ENCODE measurements at regions not wholly inside any gene's neighbourhood (a gene's known extent, or its start where the extent isn't known, plus 50 kb on each side); places are given as distances from the start of the nearest gene placed in this dataset.

- TF ChIP-seq JUND (IDR thresholded peaks at IDR 0.05) (no peak), CTCF (IDR thresholded peaks at IDR 0.05; ENCODE audit: low read depth, low read length, missing input control) (no peak), SP1 (IDR thresholded peaks at IDR 0.05) (no peak), EGR1 (IDR thresholded peaks at IDR 0.05; ENCODE audit: low read depth in 2 of 2) (no peak), REST (IDR thresholded peaks at IDR 0.05) (no peak), MAX (IDR thresholded peaks at IDR 0.05) (no peak), RAD21 (IDR thresholded peaks at IDR 0.05) (no peak), ATF3 (IDR thresholded peaks at IDR 0.05) (no peak), FOXA1 (IDR thresholded peaks at IDR 0.05) (no peak), YY1 (IDR thresholded peaks at IDR 0.05) (no peak), ZBTB33 (IDR thresholded peaks at IDR 0.05) (no peak), TAF1 (conservative IDR thresholded peaks at IDR 0.05) (no peak), HNF4G (IDR thresholded peaks at IDR 0.05) (no peak)
Measured at GRCh38 chrX:94635003-94635402, 961.0 kb downstream of the FAM133A start.
